B cell (primary cell): ENCODE measurements at regions not wholly inside any gene's neighbourhood (a gene's known extent, or its start where the extent isn't known, plus 50 kb on each side); places are given as distances from the start of the nearest gene placed in this dataset.

Source experiments
- ATAC-seq: fragments of 200-7000 bp; cut with Tn5 transposase; one replicate; pipeline ENCODE4 v1.10.0; 2021; ENCODE audit warnings: low read depth, mild to moderate bottlenecking, moderate number of reproducible peaks, moderate library complexity
- CTCF ChIA-PET: fragments of 350-600 bp; sonication (Branson Sonifier 250); formaldehyde crosslinking; loops from one replicate; lab custom pipeline; 2021; ENCODE audit warnings: antibody characterized with exemption, inconsistent platforms; lab: Charles Lee
- POLR2A ChIA-PET: fragments of 350-600 bp; sonication (Branson Sonifier 250); formaldehyde crosslinking; loops from one replicate; lab custom pipeline; 2021; ENCODE audit warnings: antibody characterized with exemption; lab: Charles Lee
- DNase-seq: peaks from one replicate; pipeline ENCODE4 v3.0.0; 2013
- H2AFZ ChIP-seq: 2 replicates; pipeline ENCODE4 v1.6.1; 2012; ENCODE audit warnings: mild to moderate bottlenecking, low read depth, low read length; ENCODE audit not compliant: insufficient read depth, poor library complexity, severe bottlenecking
- H3K27ac ChIP-seq, 2 donors: 1 replicate in 1 of 2; 2 replicates in 1 of 2; pipeline ENCODE4 v1.5.1; 2012 to 2013; ENCODE audit warnings: low read length in 2 of 2, mild to moderate bottlenecking in 2 of 2, moderate library complexity in 1 of 2
- H3K27me3 ChIP-seq, 4 experiments: fragments of 200-600 bp in 1 of 4; sonication (generic) in 1 of 4; replicated peaks in 1 of 4; 1 replicate in 2 of 4; 2 replicates in 2 of 4; pipeline versions ENCODE4 v1.6.1 to v1.7.0; 2013 to 2016; ENCODE audit warnings: low read length in 3 of 4, mild to moderate bottlenecking in 2 of 4, mixed read lengths in 1 of 4, moderate library complexity in 1 of 4; ENCODE audit not compliant: insufficient read depth in 4 of 4, control insufficient read depth in 3 of 4; ENCODE audit errors: control extremely low read depth in 1 of 4
- H3K36me3 ChIP-seq, 2 experiments: replicated peaks in 1 of 2; 1 replicate in 1 of 2; 2 replicates in 1 of 2; pipeline versions ENCODE4 v1.6.1 to v1.7.1; 2013; ENCODE audit warnings: low read length in 1 of 2; ENCODE audit not compliant: insufficient read depth in 2 of 2, control insufficient read depth in 1 of 2; ENCODE audit errors: control extremely low read depth in 1 of 2, extremely low read depth in 1 of 2
- H3K4me1 ChIP-seq, 2 donors: fragments of 200-600 bp in 1 of 2; sonication (generic) in 1 of 2; 1 replicate in 1 of 2; 2 replicates in 1 of 2; pipeline versions ENCODE4 v1.5.1 to v1.6.1; 2013 to 2017; ENCODE audit warnings: low read length in 2 of 2; ENCODE audit not compliant: control insufficient read depth in 2 of 2, insufficient read depth in 2 of 2
- H3K4me2 ChIP-seq: replicated peaks from 2 replicates; pipeline ENCODE3; 2012; ENCODE audit warnings: mild to moderate bottlenecking, low read depth, low read length; ENCODE audit not compliant: poor library complexity, severe bottlenecking
- H3K4me3 ChIP-seq, 5 experiments: fragments of 200-600 bp in 1 of 5; sonication (generic) in 1 of 5; 1 replicate in 3 of 5; 2 replicates in 2 of 5; pipeline versions ENCODE4 v1.5.1 to v1.7.0; 2011 to 2016; ENCODE audit warnings: low read length in 4 of 5, mild to moderate bottlenecking in 4 of 5, low read depth in 2 of 5, control low read depth in 1 of 5, moderate library complexity in 1 of 5; ENCODE audit not compliant: insufficient read depth in 1 of 5; ENCODE audit errors: control extremely low read depth in 1 of 5, extremely low read depth in 1 of 5
- H3K79me2 ChIP-seq: fragments of 200-600 bp; sonication (generic); one replicate; pipeline ENCODE4 v1.6.0; 2016; ENCODE audit warnings: low read length; ENCODE audit not compliant: control insufficient read depth, insufficient read depth
- H3K9ac ChIP-seq: fragments of 200-600 bp; sonication (generic); 2 replicates; pipeline ENCODE4 v1.6.1; 2017; ENCODE audit warnings: mild to moderate bottlenecking, low read length, moderate library complexity
- H3K9me3 ChIP-seq, 3 donors: one replicate each; pipeline versions ENCODE4 v1.6.1 to v1.7.1; 2013; ENCODE audit warnings: low read length in 2 of 3; ENCODE audit not compliant: control insufficient read depth in 2 of 3, insufficient read depth in 1 of 3; ENCODE audit errors: control extremely low read depth in 1 of 3
- H4K20me1 ChIP-seq: 2 replicates; pipeline ENCODE4 v1.6.0; 2012; ENCODE audit warnings: mild to moderate bottlenecking, low read length; ENCODE audit not compliant: insufficient read depth, control insufficient read depth, poor library complexity, severe bottlenecking
- H3K27ac Mint-ChIP-seq: one replicate; pipeline ENCODE4 v1.8.0; 2021; ENCODE audit warnings: mixed read lengths
- H3K27me3 Mint-ChIP-seq: one replicate; pipeline ENCODE4 v1.8.0; 2021; ENCODE audit warnings: mixed read lengths
- H3K4me1 Mint-ChIP-seq: one replicate; pipeline ENCODE4 v1.8.0; 2021; ENCODE audit warnings: mixed read lengths
- H3K4me3 Mint-ChIP-seq: one replicate; pipeline ENCODE4 v1.8.0; 2021; ENCODE audit warnings: mixed read lengths
- H3K9me3 Mint-ChIP-seq: one replicate; pipeline ENCODE4 v1.8.0; 2022; ENCODE audit warnings: mixed read lengths; ENCODE audit not compliant: insufficient read depth
- CTCF ChIP-seq: fragments of 200-600 bp; IDR thresholded peaks from one replicate; pipeline ENCODE4 v1.8.0; 2022; ENCODE audit warnings: antibody characterized with exemption, mild to moderate bottlenecking
- EZH2 ChIP-seq: IDR thresholded peaks from 2 replicates; pipeline ENCODE4 v1.6.1; 2012; ENCODE audit warnings: borderline replicate concordance, low read depth, mild to moderate bottlenecking, moderate library complexity, low read length; ENCODE audit not compliant: insufficient read depth, poor library complexity, severe bottlenecking
- WGBS: methylation state at CpG from one replicate; pipeline ENCODE4 v1.1.5; 2013; ENCODE audit warnings: missing lambda C conversion rate; ENCODE audit not compliant: insufficient coverage; 5-methylcytosine and 5-hydroxymethylcytosine counted together
- intact Hi-C: fragments of 100-400 bp; cut with micrococcal nuclease; formaldehyde crosslinking; loops from one replicate; pipeline ENCODE4 v1.10.0; 2022

- H3K36me3 ChIP-seq, result no peaks in the 10 kb centered on the region
- CTCF ChIA-PET, result no interaction called here
- TF ChIP-seq EZH2, result no peak
- TF ChIP-seq CTCF, result no peak
- no peak for DNase-seq
- intact Hi-C loops, result no loop called here
- no peak overlapping the region for H3K9ac ChIP-seq
- Mint-ChIP-seq H3K27ac (no peak overlapping the region), H3K9me3 (peaks cover 2% of the 10 kb centered on the region), H3K27me3 (no peaks in the 10 kb centered on the region), H3K4me3 (no peak overlapping the region), H3K4me1 (no peaks in the 10 kb centered on the region)
- no peak overlapping the region for H3K4me3 ChIP-seq
- H3K27me3 ChIP-seq, result no peaks in the 10 kb centered on the region
- 100% methylated on average over 1 of the region's 5 CpGs for WGBS
- no peak overlapping the region for H3K4me2 ChIP-seq
- no peaks in the 10 kb centered on the region for H3K79me2 ChIP-seq
- POLR2A ChIA-PET, result no interaction called here
- no peaks in the 10 kb centered on the region for H3K4me1 ChIP-seq
- H4K20me1 ChIP-seq, result no peaks in the 10 kb centered on the region
- no peak overlapping the region for H2AFZ ChIP-seq
- ATAC-seq, result no peak
- no peak overlapping the region for H3K27ac ChIP-seq
- H3K9me3 ChIP-seq, result peaks cover 0 to 4% (median 0%) of the 10 kb centered on the region in 3 donors
These were observed 1634.6 kb upstream of the PCDH20 start for GRCh38 chr13:63050287-63050686.

GRCh38 chr13:63048653-63049052, 1633.0 kb upstream of the PCDH20 start:
- intact Hi-C loops, result no loop called here
- Mint-ChIP-seq H3K4me3 (no peak overlapping the region), H3K9me3 (peaks cover 2% of the 10 kb centered on the region), H3K27ac (no peak overlapping the region), H3K27me3 (no peaks in the 10 kb centered on the region), H3K4me1 (no peaks in the 10 kb centered on the region)
- Histone ChIP-seq H3K4me3 (no peak overlapping the region), H3K9me3 (no peaks in the 10 kb centered on the region), H2AFZ (no peak overlapping the region), H3K27me3 (no peaks in the 10 kb centered on the region), H3K36me3 (no peaks in the 10 kb centered on the region), H4K20me1 (no peaks in the 10 kb centered on the region), H3K4me1 (no peaks in the 10 kb centered on the region), H3K4me2 (no peak overlapping the region), H3K27ac (no peak overlapping the region), H3K9ac (no peak overlapping the region), H3K79me2 (no peaks in the 10 kb centered on the region)
- TF ChIP-seq CTCF (no peak), EZH2 (no peak)
- no peak for DNase-seq
- POLR2A ChIA-PET, result no interaction called here
- CTCF ChIA-PET, result no interaction called here
- no peak for ATAC-seq
